HEK293 (cell line): ENCODE measurements at regions not wholly inside any gene's neighbourhood (a gene's known extent, or its start where the extent isn't known, plus 50 kb on each side); places are given as distances from the start of the nearest gene placed in this dataset.
A peak's percentile ranks its signal among the peaks of the same experiment; 100 is the strongest.

Experiments used
- GFI1B ChIP-seq: fragments of 450-650 bp; formaldehyde crosslinking; IDR thresholded peaks from 2 replicates; pipeline ENCODE4 v1.5.1; 2016; ENCODE audit warnings: missing biosample characterization, missing genetic modification characterization
- GLI2 ChIP-seq: fragments of 450-650 bp; formaldehyde crosslinking; IDR thresholded peaks from 2 replicates; pipeline ENCODE4; 2017; ENCODE audit warnings: missing biosample characterization, missing genetic modification characterization, low read depth, borderline replicate concordance
- KLF1 ChIP-seq: fragments of 450-650 bp; formaldehyde crosslinking; IDR thresholded peaks from 2 replicates; pipeline ENCODE4 v1.5.1; 2016; ENCODE audit warnings: missing biosample characterization, missing genetic modification characterization
- KLF10 ChIP-seq: fragments of 450-650 bp; IDR thresholded peaks from 2 replicates; pipeline ENCODE4 v1.5.1; 2018; ENCODE audit warnings: missing biosample characterization, mild to moderate bottlenecking, missing genetic modification characterization
- KLF9 ChIP-seq: fragments of 450-650 bp; formaldehyde crosslinking; IDR thresholded peaks from 2 replicates; pipeline ENCODE4 v1.5.1; 2016; ENCODE audit warnings: missing biosample characterization, missing genetic modification characterization, low read depth
- MZF1 ChIP-seq: fragments of 450-650 bp; formaldehyde crosslinking; IDR thresholded peaks from 2 replicates; pipeline ENCODE4 v1.5.1; 2017; ENCODE audit warnings: missing biosample characterization, missing genetic modification characterization, borderline replicate concordance
- OVOL3 ChIP-seq: fragments of 450-650 bp; formaldehyde crosslinking; IDR thresholded peaks from 2 replicates; pipeline ENCODE4 v1.5.1; 2016; ENCODE audit warnings: missing biosample characterization, missing genetic modification characterization
- PATZ1 ChIP-seq: fragments of 450-650 bp; formaldehyde crosslinking; IDR thresholded peaks from 2 replicates; pipeline ENCODE4 v1.5.1; 2016; ENCODE audit warnings: missing biosample characterization, missing genetic modification characterization
- PRDM4 ChIP-seq: fragments of 450-650 bp; formaldehyde crosslinking; IDR thresholded peaks from 2 replicates; pipeline ENCODE4 v1.5.1; 2017; ENCODE audit warnings: missing biosample characterization, missing genetic modification characterization
- PRDM6 ChIP-seq: fragments of 450-650 bp; formaldehyde crosslinking; IDR thresholded peaks from 2 replicates; pipeline ENCODE4 v1.5.1; 2017; ENCODE audit warnings: missing biosample characterization, missing genetic modification characterization
- SETDB1 ChIP-seq: IDR thresholded peaks from one replicate; pipeline ENCODE4 v1.6.1; 2017; ENCODE audit warnings: mild to moderate bottlenecking, low read length, moderate library complexity, mixed read lengths; ENCODE audit not compliant: insufficient read length
- SP7 ChIP-seq: fragments of 450-650 bp; formaldehyde crosslinking; IDR thresholded peaks from 2 replicates; pipeline ENCODE4 v1.5.1; 2016; ENCODE audit warnings: missing biosample characterization, missing genetic modification characterization
- ZBTB44 ChIP-seq: fragments of 450-650 bp; IDR thresholded peaks from 2 replicates; pipeline ENCODE4 v1.5.1; 2018; ENCODE audit warnings: missing biosample characterization, mild to moderate bottlenecking, missing genetic modification characterization
- ZIC2 ChIP-seq: fragments of 450-650 bp; formaldehyde crosslinking; IDR thresholded peaks from 2 replicates; pipeline ENCODE4 v1.5.1; 2016; ENCODE audit warnings: missing biosample characterization, missing genetic modification characterization
- ZNF223 ChIP-seq: fragments of 450-650 bp; formaldehyde crosslinking; IDR thresholded peaks from 2 replicates; pipeline ENCODE4 v1.5.1; 2016; ENCODE audit warnings: missing biosample characterization, missing genetic modification characterization
- ZNF23 ChIP-seq: fragments of 450-650 bp; formaldehyde crosslinking; IDR thresholded peaks from 2 replicates; pipeline ENCODE4 v1.5.1; 2016; ENCODE audit warnings: missing biosample characterization, missing genetic modification characterization, borderline replicate concordance
- ZNF518A ChIP-seq: fragments of 450-650 bp; formaldehyde crosslinking; conservative IDR thresholded peaks from 2 replicates; pipeline ENCODE4 v1.5.1; 2016; ENCODE audit warnings: low read depth, missing biosample characterization, missing genetic modification characterization
- ZNF555 ChIP-seq: fragments of 450-650 bp; formaldehyde crosslinking; conservative IDR thresholded peaks from 2 replicates; pipeline ENCODE4 v1.5.1; 2017; ENCODE audit warnings: missing biosample characterization, mild to moderate bottlenecking, missing genetic modification characterization, inconsistent platforms
- ZNF558 ChIP-seq: fragments of 450-650 bp; formaldehyde crosslinking; IDR thresholded peaks from 2 replicates; pipeline ENCODE4 v1.5.1; 2016; ENCODE audit warnings: missing biosample characterization, missing genetic modification characterization
- ZNF580 ChIP-seq: fragments of 450-650 bp; formaldehyde crosslinking; IDR thresholded peaks from 2 replicates; pipeline ENCODE4 v1.5.1; 2016; ENCODE audit warnings: missing biosample characterization, missing genetic modification characterization
- ZNF596 ChIP-seq: fragments of 450-650 bp; IDR thresholded peaks from 2 replicates; pipeline ENCODE4 v1.5.0; 2018; ENCODE audit warnings: missing biosample characterization, mild to moderate bottlenecking, missing genetic modification characterization, moderate library complexity
- ZNF600 ChIP-seq: fragments of 450-650 bp; formaldehyde crosslinking; IDR thresholded peaks from 2 replicates; pipeline ENCODE4 v1.5.1; 2016; ENCODE audit warnings: missing biosample characterization, missing genetic modification characterization
- ZNF677 ChIP-seq: fragments of 450-650 bp; IDR thresholded peaks from 2 replicates; pipeline ENCODE4 v1.5.0; 2018; ENCODE audit warnings: missing biosample characterization, mild to moderate bottlenecking, missing genetic modification characterization, moderate library complexity
- ZSCAN23 ChIP-seq: fragments of 450-650 bp; formaldehyde crosslinking; IDR thresholded peaks from 2 replicates; pipeline ENCODE4 v1.5.1; 2016; ENCODE audit warnings: missing biosample characterization, missing genetic modification characterization
- ZSCAN30 ChIP-seq: fragments of 450-650 bp; IDR thresholded peaks from 2 replicates; pipeline ENCODE4 v1.5.1; 2018; ENCODE audit warnings: missing biosample characterization, mild to moderate bottlenecking, missing genetic modification characterization, moderate library complexity
- ZSCAN4 ChIP-seq: fragments of 450-650 bp; formaldehyde crosslinking; IDR thresholded peaks from 2 replicates; pipeline ENCODE4 v1.5.1; 2017; ENCODE audit warnings: missing biosample characterization, missing genetic modification characterization

- TF ChIP-seq PRDM6 (tag by site-specific recombination) (peak; percentile 96), GFI1B (tag by site-specific recombination) (peak; percentile 86), ZNF23 (no peak), PATZ1 (peak; percentile 32; the same call in 1 of the 2 replicates), ZNF677 (tag by site-specific recombination) (no peak), PRDM4 (tag by site-specific recombination) (peak; percentile 87), ZBTB44 (peak; percentile 78), ZNF596 (0 out of 2 replicates have a peak, but pooled peaks have one; percentile 10), SETDB1 (no peak), ZNF518A (tag by site-specific recombination) (0 out of 2 replicates have a peak, but pooled peaks have one; percentile 45), ZNF558 (tag by site-specific recombination) (peak; percentile 85), ZNF580 (peak; percentile 82), ZNF555 (tag by site-specific recombination) (no peak), ZIC2 (tag by site-specific recombination) (peak; percentile 97), ZNF223 (no peak), MZF1 (tag by site-specific recombination) (peak; percentile 81; the same call in 1 of the 2 replicates), KLF9 (tag by site-specific recombination) (0 out of 2 replicates have a peak, but pooled peaks have one; percentile 34), SP7 (tag by site-specific recombination) (peak; percentile 95), ZNF600 (peak; percentile 78), ZSCAN30 (peak; percentile 73), ZSCAN23 (tag by site-specific recombination) (peak; percentile 74; the same call in 1 of the 2 replicates), GLI2 (peak; percentile 86), KLF10 (tag by site-specific recombination) (peak; percentile 55), OVOL3 (tag by site-specific recombination) (peak; percentile 76; the same call in 1 of the 2 replicates), ZSCAN4 (peak; percentile 40; the same call in 1 of the 2 replicates), KLF1 (no peak)
These were observed 268.4 kb downstream of the FAM76B start (continued) for GRCh38 chr11:95521133-95521542.
